NB4 (cell line): ENCODE measurements at regions not wholly inside any gene's neighbourhood (a gene's known extent, or its start where the extent isn't known, plus 50 kb on each side); places are given as distances from the start of the nearest gene placed in this dataset.

Experiments used
- MYC ChIP-seq: IDR thresholded peaks from 2 replicates; pipeline ENCODE4 v1.6.1; 2011; ENCODE audit warnings: low read depth, low read length
- POLR2A ChIP-seq: IDR thresholded peaks from 2 replicates; pipeline ENCODE4 v1.6.1; 2011; ENCODE audit warnings: mild to moderate bottlenecking; ENCODE audit not compliant: insufficient read length; ENCODE audit errors: extremely low read depth
- TF ChIP-seq, protein P1 (sequence below): IDR thresholded peaks from one replicate; pipeline ENCODE4 v1.5.1; 2012; ENCODE audit warnings: low read depth, low read length

DNA sequence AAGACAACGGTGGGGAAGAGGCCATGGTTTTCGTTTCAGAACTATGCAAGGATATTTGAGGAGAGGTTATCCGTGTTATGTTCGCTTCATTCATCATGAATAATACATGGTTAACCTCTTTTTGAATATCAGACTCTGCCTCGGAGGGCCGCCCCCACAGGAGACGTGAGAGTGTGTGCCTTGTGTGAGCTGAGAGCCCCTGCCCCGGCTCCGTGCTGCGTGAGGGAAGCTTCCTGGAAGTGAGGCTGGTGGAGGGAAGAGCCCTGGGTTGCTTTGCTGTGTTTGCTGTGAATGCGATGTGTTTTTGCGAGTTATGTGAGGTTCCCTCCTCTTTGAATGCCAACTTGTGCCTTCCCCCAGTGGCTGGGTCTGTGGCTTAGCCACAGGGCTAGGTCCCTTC, 146.0 kb upstream of the RTL1 start:
- TF ChIP-seq, protein P1, sequence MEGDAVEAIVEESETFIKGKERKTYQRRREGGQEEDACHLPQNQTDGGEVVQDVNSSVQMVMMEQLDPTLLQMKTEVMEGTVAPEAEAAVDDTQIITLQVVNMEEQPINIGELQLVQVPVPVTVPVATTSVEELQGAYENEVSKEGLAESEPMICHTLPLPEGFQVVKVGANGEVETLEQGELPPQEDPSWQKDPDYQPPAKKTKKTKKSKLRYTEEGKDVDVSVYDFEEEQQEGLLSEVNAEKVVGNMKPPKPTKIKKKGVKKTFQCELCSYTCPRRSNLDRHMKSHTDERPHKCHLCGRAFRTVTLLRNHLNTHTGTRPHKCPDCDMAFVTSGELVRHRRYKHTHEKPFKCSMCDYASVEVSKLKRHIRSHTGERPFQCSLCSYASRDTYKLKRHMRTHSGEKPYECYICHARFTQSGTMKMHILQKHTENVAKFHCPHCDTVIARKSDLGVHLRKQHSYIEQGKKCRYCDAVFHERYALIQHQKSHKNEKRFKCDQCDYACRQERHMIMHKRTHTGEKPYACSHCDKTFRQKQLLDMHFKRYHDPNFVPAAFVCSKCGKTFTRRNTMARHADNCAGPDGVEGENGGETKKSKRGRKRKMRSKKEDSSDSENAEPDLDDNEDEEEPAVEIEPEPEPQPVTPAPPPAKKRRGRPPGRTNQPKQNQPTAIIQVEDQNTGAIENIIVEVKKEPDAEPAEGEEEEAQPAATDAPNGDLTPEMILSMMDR, result no peak
- TF ChIP-seq POLR2A (no peak), MYC (no peak)
